Suprapubic skin (tissue), 4 donors: ENCODE measurements at regions not wholly inside any gene's neighbourhood (a gene's known extent, or its start where the extent isn't known, plus 50 kb on each side); places are given as distances from the start of the nearest gene placed in this dataset.

Source experiments
- CTCF ChIP-seq, 2 donors: fragments of 200-600 bp in 1 of 2; fragments of 450-650 bp in 1 of 2; sonication (generic) in 1 of 2; IDR thresholded peaks; one replicate each; pipeline ENCODE4 v1.5.1; 2016 to 2019; ENCODE audit warnings: antibody characterized with exemption in 2 of 2, mild to moderate bottlenecking in 1 of 2, moderate library complexity in 1 of 2
- EP300 ChIP-seq: sonication (generic); formaldehyde crosslinking; IDR thresholded peaks from one replicate; pipeline ENCODE4 v1.6.1; 2017; ENCODE audit warnings: antibody characterized with exemption
- POLR2A ChIP-seq, 2 donors: fragments of 450-650 bp; IDR thresholded peaks; one replicate each; pipeline ENCODE4 v1.6.1; 2017; ENCODE audit warnings: antibody characterized with exemption in 2 of 2, mild to moderate bottlenecking in 2 of 2, moderate library complexity in 2 of 2
- POLR2AphosphoS5 ChIP-seq, 3 donors: sonication (generic); formaldehyde crosslinking; IDR thresholded peaks; one replicate each; pipeline ENCODE4 v1.6.1; 2017; ENCODE audit warnings: antibody characterized with exemption in 3 of 3

DNA sequence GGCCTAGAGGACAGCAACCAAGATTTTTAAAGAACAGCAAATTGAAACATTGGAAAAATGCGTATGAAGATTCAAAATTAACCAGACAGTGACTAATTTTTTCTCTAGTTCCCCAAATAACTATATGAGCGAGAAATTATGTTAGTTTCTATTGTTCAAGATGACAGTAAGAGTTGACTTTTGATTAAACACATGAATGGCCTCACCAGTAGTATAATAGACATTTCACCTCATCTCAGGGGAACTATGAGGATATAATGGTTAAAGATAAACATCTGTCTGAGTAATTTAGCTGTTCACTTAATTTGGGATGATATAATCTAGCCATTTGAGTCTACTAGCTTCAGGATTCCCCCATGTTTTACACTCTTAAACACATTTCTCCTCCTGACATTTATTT is 380.9 kb upstream of the NWD2 start:
- no peak for TF ChIP-seq CTCF (IDR thresholded peaks at IDR 0.05)
- TF ChIP-seq POLR2A (IDR thresholded peaks at IDR 0.05) = no peak
- TF ChIP-seq POLR2AphosphoS5 (IDR thresholded peaks at IDR 0.05) = no peak
- no peak for TF ChIP-seq EP300
